AG09319 (cell line): ENCODE measurements at regions not wholly inside any gene's neighbourhood (a gene's known extent, or its start where the extent isn't known, plus 50 kb on each side); places are given as distances from the start of the nearest gene placed in this dataset.

Experiments used
- DNase-seq: peaks from one replicate; pipeline ENCODE4 v3.0.0-alpha.2; 2010; ENCODE audit warnings: low read depth; ENCODE audit errors: extremely low read depth
- TF ChIP-seq, protein P1 (sequence below): IDR thresholded peaks from 2 replicates; pipeline ENCODE4 v1.5.1; 2011; ENCODE audit warnings: low read depth, mild to moderate bottlenecking, inconsistent platforms, low read length, moderate library complexity

DNA sequence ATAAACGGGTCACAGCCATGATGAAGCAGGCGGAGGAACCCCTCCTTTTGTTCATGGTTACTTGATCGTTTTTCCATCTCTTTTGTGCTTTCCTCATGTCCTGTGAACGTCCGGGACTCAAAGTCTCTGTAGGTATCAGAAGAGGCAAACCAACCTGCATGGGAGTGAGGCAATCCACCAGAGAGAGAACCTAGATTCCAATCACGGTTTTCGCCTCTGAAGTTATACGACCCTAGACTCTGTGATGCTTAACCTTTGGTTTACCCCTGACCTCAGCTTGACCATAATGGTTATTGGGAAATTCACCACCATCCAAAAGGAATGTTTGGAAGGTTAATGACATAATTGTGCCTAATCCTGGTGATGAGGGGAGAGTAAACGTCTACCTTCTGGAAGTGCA lies 186.8 kb upstream of the PRICKLE1 start:
- DNase-seq: no peak
- TF ChIP-seq, protein P1, sequence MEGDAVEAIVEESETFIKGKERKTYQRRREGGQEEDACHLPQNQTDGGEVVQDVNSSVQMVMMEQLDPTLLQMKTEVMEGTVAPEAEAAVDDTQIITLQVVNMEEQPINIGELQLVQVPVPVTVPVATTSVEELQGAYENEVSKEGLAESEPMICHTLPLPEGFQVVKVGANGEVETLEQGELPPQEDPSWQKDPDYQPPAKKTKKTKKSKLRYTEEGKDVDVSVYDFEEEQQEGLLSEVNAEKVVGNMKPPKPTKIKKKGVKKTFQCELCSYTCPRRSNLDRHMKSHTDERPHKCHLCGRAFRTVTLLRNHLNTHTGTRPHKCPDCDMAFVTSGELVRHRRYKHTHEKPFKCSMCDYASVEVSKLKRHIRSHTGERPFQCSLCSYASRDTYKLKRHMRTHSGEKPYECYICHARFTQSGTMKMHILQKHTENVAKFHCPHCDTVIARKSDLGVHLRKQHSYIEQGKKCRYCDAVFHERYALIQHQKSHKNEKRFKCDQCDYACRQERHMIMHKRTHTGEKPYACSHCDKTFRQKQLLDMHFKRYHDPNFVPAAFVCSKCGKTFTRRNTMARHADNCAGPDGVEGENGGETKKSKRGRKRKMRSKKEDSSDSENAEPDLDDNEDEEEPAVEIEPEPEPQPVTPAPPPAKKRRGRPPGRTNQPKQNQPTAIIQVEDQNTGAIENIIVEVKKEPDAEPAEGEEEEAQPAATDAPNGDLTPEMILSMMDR: no peak

DNA sequence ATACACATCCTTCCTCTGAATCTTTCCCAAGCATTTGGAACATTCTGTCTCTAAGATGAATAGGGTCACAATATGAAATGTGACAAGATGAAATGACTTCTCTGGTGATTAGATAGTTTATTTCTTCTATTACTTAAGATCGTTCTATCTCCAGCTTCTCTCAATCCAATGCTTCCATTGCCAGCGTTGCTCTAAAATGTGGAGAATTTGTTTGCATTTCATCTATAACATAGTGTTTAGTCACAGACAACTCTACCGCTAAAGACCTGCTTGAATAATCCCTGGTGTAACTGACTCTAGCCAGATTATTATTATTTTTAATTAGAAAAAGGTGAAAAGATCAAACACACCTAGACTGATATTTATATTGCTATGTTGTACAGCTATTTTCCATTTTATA lies 184.7 kb upstream of the PRICKLE1 start:
- DNase-seq: no peak
- TF ChIP-seq, protein P1: no peak

DNA sequence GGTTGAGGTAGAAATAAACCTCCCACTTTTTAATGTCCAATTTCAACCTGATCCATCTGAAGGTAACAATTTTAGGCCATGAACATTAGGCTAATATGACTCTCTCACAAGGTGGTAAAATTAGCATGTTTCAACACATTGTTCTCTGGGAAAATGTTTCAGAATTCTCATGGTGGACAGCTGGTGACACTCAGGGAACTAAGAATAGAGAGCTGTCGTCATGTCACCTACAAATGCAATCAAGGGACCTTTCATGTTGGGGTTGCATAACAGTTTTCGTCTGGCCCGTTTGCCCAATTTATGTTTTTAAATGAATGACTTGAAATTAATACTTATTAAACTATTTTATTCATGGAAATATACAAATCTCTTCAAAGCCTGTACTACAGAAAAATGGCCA lies 180.7 kb upstream of the PRICKLE1 start:
- TF ChIP-seq, protein P1: no peak
- no peak for DNase-seq

DNA sequence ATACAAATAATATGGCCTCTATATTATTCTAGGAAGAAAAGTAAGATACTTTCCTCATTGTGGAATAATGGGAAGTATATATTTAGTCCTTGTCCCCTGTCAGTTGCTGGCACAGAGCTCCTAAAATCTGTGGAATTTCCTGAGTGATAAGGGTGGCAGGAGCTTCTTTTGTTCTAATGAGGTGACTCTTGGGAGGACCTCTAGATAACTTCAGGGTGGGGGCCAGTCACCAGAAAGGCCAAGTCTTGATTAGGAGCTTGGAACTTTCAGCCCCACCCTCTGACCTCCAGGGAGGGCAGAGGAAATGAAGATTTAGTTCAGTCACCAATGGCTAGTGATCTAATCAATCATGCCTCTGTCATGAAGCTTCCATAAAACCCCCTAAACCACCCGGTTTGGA lies 179.9 kb upstream of the PRICKLE1 start:
- TF ChIP-seq, protein P1: no peak
- DNase-seq: no peak

DNA sequence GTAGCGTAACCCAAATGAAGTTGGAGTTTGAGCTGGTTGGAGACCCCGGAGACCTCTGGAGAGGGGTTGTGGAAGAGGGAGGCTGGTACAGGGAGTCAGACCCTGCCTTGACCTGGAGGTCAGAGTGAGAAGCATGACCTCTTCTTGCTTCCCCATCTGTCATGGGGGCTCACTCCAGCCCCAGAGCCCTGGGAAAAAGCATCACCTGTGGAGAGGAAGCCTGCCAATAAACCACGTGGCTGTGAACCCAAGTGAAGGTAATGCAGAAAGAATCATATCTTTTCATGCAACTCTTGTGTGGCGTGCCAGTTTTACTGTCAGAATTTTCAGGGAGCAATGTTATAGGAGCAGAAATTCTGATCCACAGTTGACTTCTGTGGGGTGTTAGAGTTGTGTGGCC lies 178.5 kb upstream of the PRICKLE1 start:
- TF ChIP-seq, protein P1: no peak
- DNase-seq: no peak

DNA sequence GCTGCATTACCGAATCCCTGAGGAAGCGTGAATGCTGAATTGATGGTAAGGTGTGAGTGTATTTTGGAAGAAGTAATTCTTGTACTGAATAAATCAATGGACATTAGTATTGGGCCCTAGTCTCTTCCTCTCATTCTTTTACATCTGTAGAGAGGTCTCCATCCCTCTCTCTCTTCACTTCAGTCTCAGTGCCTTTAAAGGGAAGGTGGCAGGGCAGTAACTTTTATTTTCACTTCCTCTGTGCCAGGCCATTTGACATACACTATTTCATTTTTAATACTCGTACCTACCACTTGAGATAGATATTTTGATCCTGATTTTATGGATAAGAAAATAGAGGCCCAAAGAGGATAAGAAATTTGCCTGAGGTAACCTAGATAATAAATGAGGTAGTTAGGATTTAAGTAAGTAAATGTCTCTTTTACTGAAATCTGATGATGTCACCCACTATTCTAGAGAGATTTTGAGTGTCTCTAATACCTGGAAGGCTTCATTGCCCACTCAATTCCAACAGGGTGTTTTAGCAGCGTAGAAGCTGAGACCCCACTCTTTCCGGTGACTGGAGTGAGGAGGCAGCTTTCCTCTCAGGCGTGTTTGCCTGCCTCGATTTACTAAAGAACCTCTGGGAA lies 177.9 kb upstream of the PRICKLE1 start:
- TF ChIP-seq, protein P1: no peak
- DNase-seq: no peak

DNA sequence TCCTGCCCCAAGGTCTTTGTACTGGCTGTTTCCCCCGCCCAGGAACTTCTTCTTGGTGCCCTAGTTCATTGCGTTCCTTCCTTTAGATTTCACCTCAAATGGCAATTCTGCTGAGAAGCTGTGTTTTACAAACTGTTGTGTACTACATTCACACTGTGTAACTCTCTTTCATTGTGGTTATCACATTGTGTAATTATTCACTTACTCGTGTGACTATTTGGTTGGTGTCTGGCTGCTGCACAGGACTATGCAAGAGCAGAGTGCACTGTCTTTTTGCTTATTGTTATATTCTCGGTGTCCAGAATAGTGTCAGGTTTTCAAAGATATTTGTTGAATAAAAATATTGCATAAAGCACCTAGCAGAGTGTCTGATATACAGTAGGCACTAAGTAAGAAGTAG lies 177.2 kb upstream of the PRICKLE1 start:
- DNase-seq: no peak
- TF ChIP-seq, protein P1: no peak
